GM12875 (cell line): ENCODE measurements at regions not wholly inside any gene's neighbourhood (a gene's known extent, or its start where the extent isn't known, plus 50 kb on each side); places are given as distances from the start of the nearest gene placed in this dataset.

Source experiments
- H3K4me3 ChIP-seq: one replicate; pipeline ENCODE4 v1.5.1; 2011; ENCODE audit warnings: low read depth, low read length, control low read depth
- CTCF ChIP-seq: IDR thresholded peaks from 2 replicates; pipeline ENCODE4 v1.5.1; 2011; ENCODE audit warnings: low read depth, mild to moderate bottlenecking, control low read depth, inconsistent platforms, low read length, moderate library complexity, borderline replicate concordance; ENCODE audit not compliant: insufficient read depth

DNA sequence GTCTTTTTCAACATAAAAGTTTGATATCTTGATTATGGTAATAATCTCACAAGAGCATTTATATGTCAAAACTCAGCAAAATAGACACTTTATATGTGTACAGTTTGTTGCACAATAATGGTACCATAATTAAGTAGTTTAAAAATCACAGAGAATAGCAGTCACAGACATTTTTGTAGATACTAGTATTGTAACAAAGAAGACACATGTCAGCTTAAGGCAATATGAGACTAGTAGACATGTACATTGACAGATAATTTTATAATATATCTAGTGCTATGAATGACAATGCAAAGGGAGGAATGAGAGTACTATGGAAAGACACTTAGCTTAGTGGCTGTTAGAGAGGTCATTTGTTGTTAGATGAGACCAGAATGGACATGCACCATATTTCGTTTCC is 1490.6 kb upstream of the CDH6 start:
- TF ChIP-seq CTCF = no peak
- H3K4me3 ChIP-seq = no peak overlapping the region

DNA sequence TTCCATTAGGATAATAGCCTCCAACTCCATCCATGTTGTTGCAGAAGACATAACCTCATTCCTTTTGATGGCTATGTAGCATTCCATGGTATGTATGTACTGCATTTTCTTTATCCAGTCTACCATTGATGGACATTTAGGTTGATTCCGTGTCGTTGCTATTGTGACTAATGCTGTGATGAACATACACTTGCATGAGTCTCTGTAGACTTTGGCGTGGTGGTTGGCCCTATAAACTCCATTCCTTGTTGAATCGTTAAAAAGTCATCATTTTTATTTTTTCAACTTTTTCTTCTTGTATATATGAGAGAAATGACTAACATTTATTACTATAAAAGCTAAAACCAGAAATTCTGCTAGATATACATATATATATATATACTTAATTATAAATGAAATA is 1491.9 kb upstream of the CDH6 start:
- TF ChIP-seq CTCF = no peak
- H3K4me3 ChIP-seq = no peak overlapping the region

DNA sequence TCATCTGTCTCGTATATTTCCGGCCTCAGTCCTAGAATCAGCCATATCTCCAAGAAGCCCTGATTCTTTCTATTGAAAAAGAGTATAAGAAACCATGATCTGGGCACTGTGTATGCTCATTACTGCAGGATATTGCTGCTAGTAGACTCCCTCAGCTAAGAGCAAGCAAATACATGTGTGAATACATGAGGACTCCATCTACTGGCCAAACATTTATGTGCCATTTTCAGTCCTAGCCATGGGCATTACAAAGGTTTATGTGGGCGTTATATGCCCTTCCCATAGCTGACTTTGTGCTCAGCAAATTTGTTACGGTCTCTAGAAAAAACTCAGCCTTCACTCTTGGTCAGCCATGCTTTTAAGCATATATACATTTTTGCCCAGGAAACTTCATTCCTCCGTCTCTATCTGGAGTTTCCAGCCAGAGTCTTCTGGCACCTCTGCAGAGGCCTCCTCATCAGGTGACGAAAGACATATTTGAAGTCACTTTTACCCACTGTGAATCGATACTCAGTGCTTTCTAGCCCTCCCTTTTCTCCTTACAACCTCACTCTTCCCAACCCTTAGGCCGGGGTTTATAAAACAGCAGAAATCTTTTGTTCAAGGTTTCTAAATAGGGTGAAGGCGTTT is 1495.6 kb upstream of the CDH6 start:
- no peak overlapping the region for H3K4me3 ChIP-seq
- TF ChIP-seq CTCF = no peak

GRCh38 chr5:29697278-29697677 is 1496.2 kb upstream of the CDH6 start:
- no peak overlapping the region for H3K4me3 ChIP-seq
- TF ChIP-seq CTCF = no peak

- no peak for TF ChIP-seq CTCF
- no peak overlapping the region for H3K4me3 ChIP-seq
These were observed 1520.8 kb upstream of the CDH6 start for GRCh38 chr5:29672678-29673077.

DNA sequence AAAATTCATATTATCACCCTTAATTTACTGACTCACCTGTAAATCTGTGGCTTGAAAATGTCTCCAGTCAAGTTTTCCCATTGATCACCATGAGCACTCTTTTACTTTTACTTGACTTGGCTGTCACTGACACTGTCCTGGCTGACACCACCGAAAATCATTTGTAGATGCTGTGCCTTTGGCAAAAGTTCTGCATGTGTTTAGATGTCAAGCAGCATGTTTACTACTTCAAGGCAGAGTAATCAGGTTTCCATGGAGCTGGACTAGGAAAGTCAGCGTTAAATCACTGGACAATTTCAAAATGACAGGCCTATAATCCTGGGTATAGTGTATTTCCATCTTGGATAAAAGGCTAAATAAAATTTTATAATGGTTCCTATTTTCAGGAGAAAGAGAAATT is 1530.6 kb upstream of the CDH6 start:
- H3K4me3 ChIP-seq = no peak overlapping the region
- no peak for TF ChIP-seq CTCF

- H3K4me3 ChIP-seq = no peak overlapping the region
- TF ChIP-seq CTCF = no peak
These were observed 1538.5 kb upstream of the CDH6 start for GRCh38 chr5:29654954-29655353.
